Jurkat, Clone E6-1 (cell line): ENCODE measurements at regions not wholly inside any gene's neighbourhood (a gene's known extent, or its start where the extent isn't known, plus 50 kb on each side); places are given as distances from the start of the nearest gene placed in this dataset.

Source experiments
- DNase-seq: peaks from one replicate; pipeline ENCODE4 v3.0.0-alpha.2; 2011; ENCODE audit warnings: low read depth, low spot score
- H3K4me3 ChIP-seq: 2 replicates; pipeline ENCODE4 v1.5.1; 2011; ENCODE audit warnings: mild to moderate bottlenecking, low read length, control low read depth, moderate library complexity

DNA sequence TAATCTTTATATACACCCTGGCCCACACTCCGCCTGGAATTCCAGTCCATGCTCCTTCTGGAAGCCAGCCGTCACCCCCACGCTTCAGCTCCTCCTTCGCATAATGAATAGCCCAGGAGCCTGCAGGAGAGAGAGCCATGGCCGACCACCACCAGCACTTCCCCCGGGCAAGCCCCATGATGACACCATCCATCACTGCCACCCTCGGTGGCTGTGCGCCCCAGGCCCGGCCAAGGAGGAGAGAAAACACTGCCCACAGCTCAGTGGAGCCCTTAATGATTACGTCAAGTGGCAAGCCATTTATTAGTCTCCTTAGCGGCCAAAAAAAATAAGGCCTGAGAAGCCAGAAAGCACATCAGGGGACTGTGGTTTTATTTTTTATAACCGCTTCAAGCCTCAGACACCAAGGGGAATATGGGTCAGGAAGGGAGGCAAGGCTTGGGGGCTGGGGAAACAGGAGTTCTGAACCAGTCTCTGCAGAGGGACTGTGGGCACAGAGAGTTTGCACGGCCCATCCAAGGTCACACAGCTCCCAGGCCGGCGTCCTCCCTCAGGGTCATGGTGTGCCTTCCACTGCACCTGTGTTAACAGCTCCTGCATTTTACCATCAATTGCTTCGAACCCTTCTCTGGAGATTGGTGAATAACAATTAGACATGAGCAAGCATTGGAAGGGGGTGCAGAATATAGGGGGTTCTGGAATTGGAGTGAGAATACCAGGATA is 134.3 kb downstream of the MN1 start:
- DNase-seq = no peak
- no peak overlapping the region for H3K4me3 ChIP-seq

DNA sequence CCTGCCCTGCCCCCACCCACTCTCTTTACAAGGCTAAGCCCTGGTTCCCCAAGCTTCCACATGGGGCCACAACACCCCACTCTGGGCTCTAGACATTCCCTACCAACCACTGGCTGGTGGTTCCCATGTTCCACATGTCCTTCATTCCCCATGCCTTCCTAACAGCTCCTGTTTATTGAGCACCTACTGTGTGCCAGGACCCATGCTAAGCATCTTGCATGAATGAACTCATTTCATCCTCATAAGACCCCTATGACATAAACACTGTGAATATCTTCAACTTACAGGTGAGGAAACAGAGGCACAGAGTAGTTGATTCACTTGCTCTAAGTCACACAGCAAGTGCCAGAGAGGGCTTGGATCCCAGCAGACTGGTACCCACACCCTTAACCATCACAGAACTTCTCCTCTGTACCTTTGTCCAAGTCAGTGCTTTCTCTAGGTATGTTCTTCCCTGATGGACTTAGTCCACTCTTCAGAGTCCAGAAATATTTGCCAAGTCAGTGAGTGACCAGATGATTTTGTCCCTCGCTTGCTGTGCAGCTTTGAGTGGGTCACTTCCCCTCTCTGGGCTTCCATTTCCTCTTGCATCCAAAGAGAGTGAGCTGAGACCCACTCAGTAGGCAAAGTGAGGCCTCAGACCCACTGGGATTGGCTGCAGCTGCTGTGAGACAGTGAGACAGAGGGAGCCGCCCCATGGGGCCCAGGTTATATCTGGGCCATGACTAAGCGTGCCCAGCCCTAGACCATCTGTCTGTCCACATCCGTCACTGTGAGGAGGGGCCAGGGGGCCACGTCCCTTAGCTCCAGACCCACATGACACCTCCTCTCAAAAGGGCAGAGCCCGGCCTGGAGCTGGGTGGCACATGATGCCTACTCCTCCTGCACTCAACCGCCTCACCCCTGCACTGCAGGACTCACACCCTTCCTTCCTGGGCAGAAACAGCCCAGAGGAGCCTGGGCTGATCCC is 132.4 kb downstream of the MN1 start:
- no peak overlapping the region for H3K4me3 ChIP-seq

DNA sequence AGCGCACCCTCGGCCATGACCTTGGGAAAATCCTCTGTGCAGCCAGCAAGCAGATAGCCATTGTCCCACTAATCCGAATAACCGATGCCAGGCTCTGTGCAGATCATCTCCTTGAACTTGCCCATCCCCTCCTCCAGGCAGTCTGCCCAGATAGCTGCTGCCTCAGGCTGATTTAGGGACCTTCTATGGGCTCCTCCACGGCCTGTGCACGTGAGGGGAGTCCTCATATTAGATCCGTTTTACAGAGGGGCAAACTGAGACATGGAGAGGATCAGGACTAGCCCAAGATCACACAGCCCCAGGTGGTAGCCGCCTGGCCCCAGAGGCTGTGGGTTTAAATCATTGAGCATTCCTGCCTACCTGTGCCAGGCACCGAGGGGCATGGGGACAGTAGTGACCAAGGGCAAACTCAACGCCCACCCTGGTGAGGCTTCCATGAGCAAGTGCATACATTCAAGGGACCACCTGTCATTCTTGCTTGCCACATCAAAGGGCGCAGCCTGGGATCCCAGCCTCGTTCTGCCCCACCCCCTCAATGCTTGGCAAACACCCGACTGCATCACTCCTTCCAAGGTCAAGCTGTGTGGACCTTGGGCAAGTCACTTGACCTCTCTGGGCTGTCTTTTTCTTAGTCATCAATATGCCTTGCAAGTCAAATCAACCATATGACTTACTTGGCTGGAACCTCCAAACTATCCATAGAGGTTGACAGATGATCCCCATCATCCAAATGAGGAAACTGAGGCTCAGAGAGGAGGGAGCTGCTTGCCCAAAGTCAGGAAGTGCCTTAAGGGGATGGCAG is 131.6 kb downstream of the MN1 start:
- no peak for DNase-seq
- H3K4me3 ChIP-seq = no peak overlapping the region

More for the DNA sequence above, 132.4 kb downstream of the MN1 start:
- no peak for DNase-seq

DNA sequence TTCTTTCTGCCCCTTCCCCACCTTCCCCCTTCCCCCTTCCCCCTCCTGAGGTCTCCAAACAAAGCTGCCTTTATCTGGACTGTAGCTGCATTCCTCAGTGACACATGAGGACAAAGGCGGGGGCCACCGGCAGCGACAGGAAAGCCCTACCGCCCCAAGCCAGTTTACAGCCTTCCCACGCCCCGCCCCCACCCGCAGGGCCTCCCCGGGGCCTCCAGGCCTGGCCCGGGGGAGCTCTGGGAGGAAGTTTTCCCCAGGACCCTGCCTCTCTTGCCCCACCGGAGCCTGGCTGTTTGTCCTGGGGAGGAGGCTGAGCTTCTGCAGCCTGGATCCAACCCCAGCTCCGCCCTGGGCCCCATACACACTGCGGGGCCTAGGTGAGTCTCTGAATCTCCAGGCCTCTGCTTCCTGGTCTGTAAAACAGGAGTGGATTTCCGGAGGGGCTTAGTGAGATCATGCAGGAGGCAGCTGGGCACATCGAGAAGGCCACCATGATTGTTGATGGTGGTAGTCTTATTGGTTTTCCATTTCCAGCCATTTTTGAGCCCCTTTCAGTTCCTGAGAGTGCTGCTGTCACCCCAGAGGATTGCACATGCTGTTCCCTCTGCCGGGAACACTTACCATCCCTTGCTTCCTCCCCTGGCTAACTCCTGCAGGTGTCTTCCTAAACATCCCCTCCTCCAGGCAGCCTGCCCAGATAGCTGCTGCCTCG is 130.7 kb downstream of the MN1 start:
- H3K4me3 ChIP-seq = no peak overlapping the region
- DNase-seq = no peak

DNA sequence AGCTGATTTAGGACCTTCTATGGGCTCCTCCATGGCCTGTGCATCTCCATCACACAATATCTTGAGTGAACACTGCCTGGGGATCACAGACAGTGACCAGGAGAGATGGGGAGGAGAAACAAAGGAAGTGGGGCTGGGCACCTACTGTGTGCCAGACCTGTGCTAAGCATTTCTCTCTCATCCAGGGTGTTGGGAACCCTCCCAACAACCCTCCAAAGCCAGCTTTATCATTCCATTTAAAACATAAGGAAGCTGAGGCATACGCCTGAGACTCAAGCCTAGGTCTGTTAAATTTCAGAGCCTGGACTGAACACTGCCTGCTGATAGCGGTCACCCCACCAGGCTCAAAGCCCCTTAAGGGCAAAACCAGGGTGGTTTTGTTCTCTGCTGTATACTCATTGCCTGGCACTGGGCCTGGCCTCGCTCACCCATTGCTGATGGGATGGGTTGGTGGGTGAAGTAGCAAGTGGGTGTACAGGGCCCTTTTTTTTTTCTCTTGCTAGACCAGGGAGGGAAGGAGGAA is 130.1 kb downstream of the MN1 start:
- DNase-seq = no peak
- H3K4me3 ChIP-seq = no peak overlapping the region

DNA sequence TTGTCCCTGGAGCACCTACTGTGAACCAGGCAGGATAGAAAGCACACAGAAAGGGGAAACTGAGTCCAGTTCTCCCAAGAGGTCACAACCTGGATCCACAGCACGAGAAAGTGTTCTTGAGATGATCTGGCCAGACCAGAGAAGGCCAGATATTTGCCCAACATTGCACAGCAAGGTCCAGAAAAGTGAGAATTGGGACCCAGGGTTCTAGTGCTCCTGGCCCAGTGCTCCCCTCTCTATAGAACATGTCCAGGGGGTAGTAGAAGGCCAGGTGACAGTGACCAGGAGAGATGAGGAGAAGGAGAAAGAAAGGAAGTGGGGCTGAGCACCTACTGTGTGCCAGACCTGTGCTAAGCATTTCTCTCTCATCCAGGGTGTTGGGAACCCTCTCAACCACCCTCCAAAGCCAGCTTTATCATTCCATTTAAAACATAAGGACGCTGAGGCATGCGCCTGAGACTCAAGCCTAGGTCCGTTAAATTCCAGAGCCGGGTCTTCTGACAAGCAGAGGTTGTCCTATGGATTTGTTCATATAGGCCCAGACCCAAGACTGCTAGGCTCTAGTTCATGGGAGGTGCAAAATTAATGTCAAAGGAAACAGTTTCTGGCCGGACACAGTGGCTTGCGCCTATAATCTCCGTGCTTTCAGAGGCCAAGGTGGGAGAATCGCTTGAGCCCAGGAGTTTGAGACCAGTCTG is 128.7 kb downstream of the MN1 start:
- no peak overlapping the region for H3K4me3 ChIP-seq

DNA sequence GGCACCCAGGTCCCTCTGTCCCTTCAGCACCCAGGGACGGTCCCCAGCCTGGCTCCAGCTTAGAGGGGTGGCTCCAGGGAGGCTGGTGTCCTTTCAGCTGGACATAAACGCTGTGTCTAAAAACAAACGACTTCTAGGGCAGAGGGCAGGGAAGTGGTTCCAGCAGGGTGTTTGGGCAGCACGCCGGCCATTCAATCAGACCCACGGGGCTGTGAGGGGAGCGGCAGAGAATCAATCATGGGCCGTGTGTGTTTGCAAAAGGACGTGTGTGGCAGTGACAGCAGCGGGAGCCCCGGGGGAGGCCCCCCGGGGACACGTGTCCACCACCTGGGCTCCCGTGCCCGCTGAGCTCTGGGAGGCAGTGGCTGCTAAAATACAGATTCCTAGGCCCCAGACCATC is 127.7 kb downstream of the MN1 start:
- no peak for DNase-seq
- no peak overlapping the region for H3K4me3 ChIP-seq

More for the DNA sequence above, 128.7 kb downstream of the MN1 start:
- DNase-seq = no peak

DNA sequence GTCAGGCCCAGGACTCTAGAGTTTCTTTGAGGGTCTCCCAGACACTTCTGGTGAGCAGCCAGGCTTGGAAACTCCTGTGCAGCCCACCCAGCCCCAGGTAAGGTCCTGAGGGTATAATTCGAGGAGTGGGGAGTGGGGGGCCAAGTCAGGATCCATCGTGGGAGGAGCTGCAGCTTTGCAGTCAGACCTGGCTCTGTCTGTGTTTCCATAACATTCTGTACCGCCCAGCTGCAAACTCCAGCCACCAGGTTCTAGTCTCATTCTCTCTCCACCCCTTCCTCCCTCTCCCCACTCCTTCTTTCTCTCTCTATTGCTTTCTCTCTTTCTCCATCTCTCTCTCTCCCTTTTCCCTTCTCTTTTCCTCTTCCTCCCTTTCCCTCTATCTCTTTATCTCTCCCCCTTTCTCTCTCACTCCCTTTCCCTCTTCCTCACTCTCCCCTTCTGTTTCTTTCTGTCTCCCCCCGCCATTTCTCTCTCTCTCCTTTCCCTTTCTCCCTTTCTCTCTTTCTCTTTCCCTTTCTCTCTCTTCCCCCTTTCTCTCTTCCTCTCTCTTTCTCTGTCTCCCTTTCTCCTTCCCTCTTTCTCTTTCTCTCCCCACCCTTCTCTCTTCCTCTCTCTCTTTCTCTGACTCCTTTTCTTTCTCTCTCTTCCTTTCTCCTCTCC is 127.2 kb downstream of the MN1 start:
- DNase-seq = no peak
- H3K4me3 ChIP-seq = no peak overlapping the region

DNA sequence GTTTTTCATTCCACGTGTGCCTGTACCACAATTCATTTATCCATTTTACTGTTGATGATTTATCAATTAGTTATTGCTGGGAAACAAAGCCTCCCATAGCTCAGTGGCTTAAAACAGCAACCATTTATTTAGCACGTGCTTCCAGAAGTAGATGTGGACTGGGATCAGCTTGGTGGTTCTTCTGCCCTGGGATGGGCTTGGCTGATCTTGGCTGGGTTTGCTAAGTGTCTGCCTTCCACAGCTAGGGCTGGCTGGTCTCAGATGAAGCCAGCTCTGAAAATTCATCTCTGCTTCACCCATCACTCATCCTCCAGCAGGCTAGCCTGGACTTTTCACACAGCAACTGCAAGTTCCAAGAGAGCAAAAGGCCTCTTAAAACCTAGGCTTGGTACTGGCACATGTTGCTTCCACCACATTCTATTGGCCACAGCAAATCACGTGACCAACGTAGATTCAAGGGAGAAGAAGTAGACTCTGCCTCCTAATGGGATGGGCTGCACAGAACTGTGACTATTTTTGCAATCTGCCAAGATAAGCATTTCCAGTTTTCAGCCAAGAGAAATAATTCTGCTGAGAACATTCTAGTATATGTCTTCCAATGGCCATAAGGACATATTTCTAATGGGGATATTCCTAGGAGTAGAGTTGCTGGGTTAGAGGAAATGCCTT is 124.9 kb downstream of the MN1 start:
- DNase-seq = no peak

DNA sequence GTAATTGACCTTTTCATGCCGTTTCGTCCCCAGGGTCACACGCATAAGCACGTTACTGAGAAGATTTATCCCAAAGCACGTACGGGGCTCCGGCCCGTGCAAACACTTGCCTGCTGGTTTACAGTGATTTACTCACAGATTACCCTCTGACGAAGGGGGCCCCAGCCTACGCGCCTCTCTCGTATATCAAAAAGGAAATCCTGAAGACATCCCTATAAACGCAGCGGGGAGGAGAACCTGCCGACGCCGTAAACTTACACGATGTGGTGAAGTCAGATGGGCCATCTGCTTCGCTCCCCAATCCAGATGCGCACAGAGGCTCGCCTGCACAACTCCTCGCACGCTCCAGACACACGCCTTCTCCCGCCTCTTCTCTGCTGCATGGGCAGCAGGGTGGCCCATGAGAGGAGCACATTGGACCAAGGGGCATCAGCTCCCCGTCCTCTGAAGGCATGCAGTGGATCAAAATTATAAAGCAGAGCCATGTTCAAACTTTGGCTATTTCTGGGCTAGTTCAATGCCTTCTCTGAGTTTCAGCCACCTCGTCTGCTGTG is 123.6 kb downstream of the MN1 start:
- H3K4me3 ChIP-seq = no peak overlapping the region
- DNase-seq = no peak

More for the DNA sequence above, 124.9 kb downstream of the MN1 start:
- H3K4me3 ChIP-seq = no peak overlapping the region

DNA sequence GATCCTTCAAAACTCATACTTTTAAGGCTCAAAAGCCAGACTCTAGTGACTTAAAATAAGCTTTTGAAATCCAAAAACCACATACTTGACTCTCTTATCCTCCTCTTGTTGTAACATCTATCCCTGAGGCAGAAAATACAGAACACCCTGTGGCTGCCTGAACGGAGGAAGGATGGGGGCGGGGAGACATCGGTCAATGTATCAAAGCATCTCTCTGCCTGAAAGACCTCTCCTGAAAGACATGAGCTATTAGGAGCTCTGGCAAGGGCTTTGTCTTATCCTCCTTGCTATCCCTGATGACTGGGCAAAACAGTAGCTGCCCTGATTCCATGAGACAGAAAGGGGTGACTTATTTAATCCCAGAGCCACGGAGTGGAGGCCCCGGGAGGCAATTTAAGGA is 122.4 kb downstream of the MN1 start:
- no peak for DNase-seq
- no peak overlapping the region for H3K4me3 ChIP-seq

DNA sequence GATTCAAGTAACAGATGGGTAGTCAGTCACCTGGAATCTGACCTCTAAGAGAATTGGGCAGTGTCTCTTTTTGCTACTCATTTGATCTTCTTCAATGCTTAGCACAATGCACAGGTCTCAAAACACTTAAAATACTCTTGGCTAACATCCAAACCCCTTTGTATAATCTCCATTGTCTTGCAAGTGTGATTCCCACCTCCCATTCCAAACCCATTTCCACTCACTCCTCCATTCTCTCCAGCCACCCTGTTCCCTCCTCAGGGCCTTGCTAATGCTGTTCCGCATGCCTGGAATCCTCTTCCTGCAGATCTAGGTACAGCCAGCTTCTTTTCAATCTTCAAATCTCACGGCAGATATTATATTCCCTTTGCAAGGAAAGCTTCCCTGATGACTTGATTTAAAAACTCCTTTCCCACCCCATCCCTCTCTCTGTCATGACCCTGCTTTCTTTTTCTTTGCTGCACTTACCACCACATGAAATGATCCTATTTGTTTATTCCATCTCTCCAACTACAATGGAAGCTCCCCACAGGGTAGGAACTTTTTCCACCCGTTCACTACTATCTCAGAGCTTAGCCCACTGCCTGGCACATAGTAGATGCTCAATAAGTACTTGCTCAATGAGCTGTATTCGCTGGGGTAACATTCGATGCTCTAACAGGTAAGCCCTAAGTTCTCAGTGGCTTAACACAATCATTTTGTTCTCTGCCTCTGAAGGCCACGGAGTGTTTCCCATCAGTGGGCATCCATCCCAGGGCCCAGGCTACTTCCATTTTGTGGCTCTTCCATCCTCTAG is 121.7 kb downstream of the MN1 start:
- DNase-seq = no peak
- no peak overlapping the region for H3K4me3 ChIP-seq

DNA sequence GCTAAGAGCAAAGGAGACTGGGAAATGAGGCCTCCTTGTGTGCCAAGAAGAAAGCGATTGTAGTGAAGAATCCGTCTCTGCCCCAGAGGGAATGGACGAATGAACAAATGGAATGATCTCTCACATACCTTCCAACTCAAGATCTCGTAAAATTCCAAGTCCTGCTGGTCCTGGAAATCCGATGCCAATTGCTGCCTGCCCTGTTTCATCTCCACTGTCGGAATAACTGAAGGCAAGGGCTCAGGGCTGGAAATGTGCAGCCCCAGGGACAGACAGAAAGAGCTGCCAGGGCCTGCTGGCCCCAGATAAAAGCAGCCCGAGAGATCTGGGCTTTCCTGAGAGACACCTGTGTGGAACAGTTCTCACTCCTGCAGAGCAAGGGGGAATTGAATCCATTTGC is 120.9 kb downstream of the MN1 start:
- H3K4me3 ChIP-seq = no peak overlapping the region
- DNase-seq = no peak

DNA sequence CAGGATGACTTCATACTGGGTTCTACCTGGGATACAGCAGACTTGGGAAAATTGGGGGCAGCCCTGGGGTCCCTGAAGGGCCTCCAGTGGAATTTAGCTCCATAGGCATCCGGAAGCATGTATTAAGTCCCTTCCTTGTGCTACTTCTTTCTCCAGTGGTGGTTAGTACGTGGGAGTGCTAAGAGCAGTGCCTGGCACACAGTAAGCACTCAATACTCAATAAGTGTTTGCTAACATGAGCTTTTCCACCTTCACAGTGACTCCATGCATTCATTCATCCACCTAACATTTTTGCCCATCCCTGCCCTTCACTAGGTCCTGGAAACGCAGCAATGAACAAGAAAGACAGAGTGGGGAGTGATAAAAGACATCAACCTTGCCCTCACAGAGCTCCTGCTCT is 120.5 kb downstream of the MN1 start:
- no peak for DNase-seq
- no peak overlapping the region for H3K4me3 ChIP-seq

DNA sequence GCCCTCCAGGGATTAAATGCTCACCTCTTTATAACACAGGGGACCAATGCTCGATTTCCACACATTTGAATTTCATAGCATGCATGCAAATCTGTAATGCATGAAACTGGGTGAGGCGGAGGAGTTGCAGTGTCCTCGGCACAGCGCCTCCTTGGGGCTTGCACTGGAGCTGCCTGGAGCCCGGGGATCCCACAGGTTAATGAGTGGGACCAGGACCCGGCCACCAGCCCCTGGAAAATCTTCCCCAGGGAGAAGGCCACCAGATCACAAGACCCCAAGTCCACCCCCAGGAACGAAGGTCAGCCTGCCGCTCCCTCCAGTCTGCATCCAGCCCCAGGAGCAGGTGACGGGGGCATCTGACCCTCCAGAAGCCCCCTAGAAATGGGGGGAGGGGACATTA is 119.1 kb downstream of the MN1 start:
- H3K4me3 ChIP-seq = no peak overlapping the region
- no peak for DNase-seq

DNA sequence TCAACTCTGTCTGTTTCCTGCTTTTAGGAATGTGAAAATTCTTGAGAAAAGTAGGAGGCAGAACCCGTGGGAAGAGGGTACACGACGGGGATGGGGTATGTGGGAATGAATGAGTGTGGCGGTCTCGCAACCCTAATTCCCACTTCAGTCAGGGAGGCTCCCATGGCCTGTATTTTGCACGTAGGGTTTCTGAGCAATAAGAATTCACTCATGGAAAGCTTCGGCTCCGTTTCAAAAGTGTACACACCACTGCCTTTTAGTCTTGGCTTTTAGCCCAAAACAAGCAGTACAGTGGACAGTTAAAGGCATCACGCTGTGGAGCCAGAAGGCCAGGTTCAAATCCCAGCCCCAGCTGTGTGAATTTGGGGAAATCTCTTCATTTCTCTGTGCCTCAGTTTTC is 116.7 kb downstream of the MN1 start:
- no peak for DNase-seq
- H3K4me3 ChIP-seq = no peak overlapping the region
